ENCODE measurements at regions not wholly inside any gene's neighbourhood (a gene's known extent, or its start where the extent isn't known, plus 50 kb on each side); places are given as distances from the start of the nearest gene placed in this dataset.

DNA sequence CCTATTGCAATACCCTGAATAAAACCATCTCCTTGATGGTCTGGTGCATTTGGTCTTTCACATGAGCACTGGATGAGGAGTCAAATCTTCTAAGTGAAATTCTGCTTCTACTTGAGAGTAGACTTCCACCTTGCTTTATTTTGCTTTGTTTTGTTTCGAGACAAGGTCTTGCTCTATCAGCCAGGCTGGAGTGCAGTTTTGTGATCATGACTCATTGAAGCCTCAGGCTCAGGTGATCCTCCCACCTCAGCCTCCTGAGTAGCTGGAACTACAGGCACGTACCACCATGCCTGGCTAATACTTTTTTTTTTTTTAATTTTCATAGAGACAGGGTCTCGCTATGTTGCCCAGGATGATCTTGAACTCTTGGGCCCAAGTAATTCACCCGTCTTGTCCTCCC, 65.8 kb upstream of the F3 start:
- no peak for TF ChIP-seq ZNF274 (IDR thresholded peaks at IDR 0.05; ENCODE audit: low read depth, low read length)
- TF ChIP-seq YY1 (IDR thresholded peaks at IDR 0.05; ENCODE audit: insufficient read depth, insufficient read length): no peak
- TF ChIP-seq SUZ12 (IDR thresholded peaks at IDR 0.05; ENCODE audit: extremely low read depth, insufficient read depth, insufficient read length): no peak
